Loucy (cell line): ENCODE measurements at regions not wholly inside any gene's neighbourhood (a gene's known extent, or its start where the extent isn't known, plus 50 kb on each side); places are given as distances from the start of the nearest gene placed in this dataset.

Source experiments
- H2AFZ ChIP-seq: fragments of 200-600 bp; sonication (generic); 2 replicates; pipeline ENCODE4 v1.6.0; 2016; ENCODE audit warnings: antibody characterized with exemption, mild to moderate bottlenecking, low read length, moderate library complexity
- H3F3A ChIP-seq: fragments of 200-600 bp; 2 replicates; pipeline ENCODE4 v1.6.0; 2016; ENCODE audit warnings: antibody characterized with exemption, low read depth, mild to moderate bottlenecking
- H3K27me3 ChIP-seq: fragments of 200-600 bp; sonication (generic); 2 replicates; pipeline ENCODE4 v1.6.1; 2014; ENCODE audit warnings: low read length, mild to moderate bottlenecking; ENCODE audit not compliant: insufficient read depth, poor library complexity, severe bottlenecking
- H3K36me3 ChIP-seq: fragments of 200-600 bp; sonication (generic); 2 replicates; pipeline ENCODE4 v1.6.1; 2016; ENCODE audit warnings: low read length; ENCODE audit not compliant: insufficient read depth
- H3K4me1 ChIP-seq: fragments of 200-600 bp; sonication (generic); 2 replicates; pipeline ENCODE4 v1.5.1; 2014; ENCODE audit warnings: low read length, mild to moderate bottlenecking; ENCODE audit not compliant: insufficient read depth, poor library complexity, severe bottlenecking
- H3K4me2 ChIP-seq: fragments of 200-600 bp; sonication (generic); 2 replicates; pipeline ENCODE4 v1.6.0; 2014; ENCODE audit warnings: antibody characterized with exemption, low read length, low read depth, mild to moderate bottlenecking; ENCODE audit not compliant: poor library complexity, severe bottlenecking
- H3K4me3 ChIP-seq: fragments of 200-600 bp; sonication (generic); 2 replicates; pipeline ENCODE4 v1.5.1; 2014; ENCODE audit warnings: low read length, mild to moderate bottlenecking, mixed read lengths; ENCODE audit not compliant: poor library complexity, severe bottlenecking
- H3K79me2 ChIP-seq: fragments of 200-600 bp; sonication (generic); 2 replicates; pipeline ENCODE4 v1.6.1; 2014; ENCODE audit warnings: low read length; ENCODE audit not compliant: insufficient read depth
- H3K9ac ChIP-seq: fragments of 200-600 bp; sonication (generic); 2 replicates; pipeline ENCODE4 v1.6.0; 2014; ENCODE audit warnings: mild to moderate bottlenecking, low read depth, low read length, moderate library complexity; ENCODE audit not compliant: poor library complexity, severe bottlenecking
- H3K9me2 ChIP-seq: fragments of 200-600 bp; sonication (generic); replicated peaks from 2 replicates; pipeline ENCODE4 v1.6.1; 2016; ENCODE audit warnings: low read depth, low read length, mixed read lengths
- H3K9me3 ChIP-seq: fragments of 200-600 bp; sonication (generic); 2 replicates; pipeline ENCODE4 v1.6.1; 2014; ENCODE audit warnings: mild to moderate bottlenecking, antibody characterized with exemption, low read length, low read depth; ENCODE audit not compliant: insufficient read depth
- H4K20me1 ChIP-seq: fragments of 200-600 bp; sonication (generic); 2 replicates; pipeline ENCODE4 v1.6.0; 2014; ENCODE audit warnings: antibody characterized with exemption, low read length, mild to moderate bottlenecking; ENCODE audit not compliant: insufficient read depth, poor library complexity, severe bottlenecking
- EZH2phosphoT487 ChIP-seq: fragments of 200-600 bp; IDR thresholded peaks from 2 replicates; pipeline ENCODE4 v1.6.1; 2018; ENCODE audit warnings: antibody characterized with exemption, mild to moderate bottlenecking, moderate library complexity, borderline replicate concordance
- TF ChIP-seq, protein P1 (sequence below): fragments of 200-600 bp; sonication (generic); conservative IDR thresholded peaks from 2 replicates; pipeline ENCODE4 v1.5.1; 2014; ENCODE audit warnings: mild to moderate bottlenecking, antibody characterized with exemption, low read length

DNA sequence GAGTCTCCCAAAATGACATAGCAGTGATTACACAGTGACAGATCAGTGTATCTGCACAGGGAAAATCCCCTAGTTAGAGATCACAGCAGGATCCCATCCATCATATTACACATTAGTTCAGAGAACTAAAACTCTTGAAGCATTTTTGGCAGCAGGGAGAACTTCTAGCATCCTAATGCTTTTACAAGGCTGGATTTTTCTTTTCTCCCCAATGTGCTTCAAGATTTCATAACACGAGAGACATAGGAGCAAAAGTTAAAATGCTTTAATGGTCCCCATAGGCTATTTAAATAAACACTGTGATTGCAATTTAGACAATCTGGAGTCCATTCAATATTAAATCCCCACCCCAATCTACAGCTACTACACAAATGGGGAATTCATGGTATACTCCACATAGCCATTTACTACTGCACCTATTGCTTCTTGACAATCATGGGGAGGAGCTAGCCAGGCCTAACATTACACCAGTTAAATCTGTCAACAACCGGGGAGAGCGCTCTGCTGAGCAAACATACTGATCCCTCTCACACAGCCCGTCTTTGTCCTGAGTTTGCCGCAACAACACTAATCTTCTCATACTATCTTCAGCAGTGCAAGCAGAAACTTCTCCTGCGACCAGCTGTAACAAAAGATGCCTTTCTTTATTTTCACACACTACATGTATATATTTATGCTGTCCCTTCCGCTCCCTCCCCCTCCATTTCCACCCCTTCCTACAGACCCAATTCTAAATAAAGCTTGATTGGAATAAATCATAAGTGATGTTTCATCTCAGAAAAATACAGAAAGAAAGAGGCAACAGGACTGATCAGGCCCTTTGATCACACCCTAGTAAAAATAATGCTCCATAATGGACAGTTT, 120.3 kb upstream of the SOX5 start:
- Histone ChIP-seq H3K36me3 (no peaks in the 10 kb centered on the region), H3K9me3 (no peaks in the 10 kb centered on the region), H3K27me3 (no peaks in the 10 kb centered on the region), H3K4me3 (no peak overlapping the region), H3K9ac (no peak overlapping the region), H3F3A (no peaks in the 10 kb centered on the region; the same call in 1 of the 2 replicates), H3K4me1 (no peaks in the 10 kb centered on the region), H3K4me2 (no peak overlapping the region), H2AFZ (no peak overlapping the region), H3K79me2 (no peaks in the 10 kb centered on the region), H3K9me2 (no peaks in the 10 kb centered on the region), H4K20me1 (no peaks in the 10 kb centered on the region)
- TF ChIP-seq EZH2phosphoT487: no peak
- TF ChIP-seq, protein P1, sequence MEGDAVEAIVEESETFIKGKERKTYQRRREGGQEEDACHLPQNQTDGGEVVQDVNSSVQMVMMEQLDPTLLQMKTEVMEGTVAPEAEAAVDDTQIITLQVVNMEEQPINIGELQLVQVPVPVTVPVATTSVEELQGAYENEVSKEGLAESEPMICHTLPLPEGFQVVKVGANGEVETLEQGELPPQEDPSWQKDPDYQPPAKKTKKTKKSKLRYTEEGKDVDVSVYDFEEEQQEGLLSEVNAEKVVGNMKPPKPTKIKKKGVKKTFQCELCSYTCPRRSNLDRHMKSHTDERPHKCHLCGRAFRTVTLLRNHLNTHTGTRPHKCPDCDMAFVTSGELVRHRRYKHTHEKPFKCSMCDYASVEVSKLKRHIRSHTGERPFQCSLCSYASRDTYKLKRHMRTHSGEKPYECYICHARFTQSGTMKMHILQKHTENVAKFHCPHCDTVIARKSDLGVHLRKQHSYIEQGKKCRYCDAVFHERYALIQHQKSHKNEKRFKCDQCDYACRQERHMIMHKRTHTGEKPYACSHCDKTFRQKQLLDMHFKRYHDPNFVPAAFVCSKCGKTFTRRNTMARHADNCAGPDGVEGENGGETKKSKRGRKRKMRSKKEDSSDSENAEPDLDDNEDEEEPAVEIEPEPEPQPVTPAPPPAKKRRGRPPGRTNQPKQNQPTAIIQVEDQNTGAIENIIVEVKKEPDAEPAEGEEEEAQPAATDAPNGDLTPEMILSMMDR: no peak

DNA sequence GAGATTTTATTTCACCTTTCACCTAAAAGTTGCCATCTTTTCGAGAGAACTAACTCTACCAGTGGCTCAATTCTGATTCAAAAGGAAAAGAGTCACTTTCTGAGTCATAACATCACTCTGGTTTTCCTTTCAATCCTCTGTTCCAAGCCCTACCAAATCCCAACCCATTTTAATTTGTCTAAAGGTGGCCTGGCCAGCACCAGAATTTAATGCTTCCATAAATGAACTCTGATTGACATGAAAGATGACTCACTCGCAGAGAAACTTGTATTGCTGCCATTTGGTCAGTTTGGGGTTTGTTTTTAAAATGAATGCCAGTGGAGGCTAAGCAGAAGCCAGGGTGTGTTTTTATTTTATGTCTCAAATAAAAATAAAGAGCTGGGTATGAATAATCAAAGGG, 117.4 kb upstream of the SOX5 start:
- no peaks in the 10 kb centered on the region for H3K4me1 ChIP-seq
- no peak overlapping the region for H2AFZ ChIP-seq
- no peaks in the 10 kb centered on the region for H3K9me2 ChIP-seq
- no peak overlapping the region for H3K4me3 ChIP-seq
- no peaks in the 10 kb centered on the region for H3K27me3 ChIP-seq
- no peaks in the 10 kb centered on the region for H3K9me3 ChIP-seq
- no peak for TF ChIP-seq EZH2phosphoT487
- TF ChIP-seq, protein P1: no peak
- no peaks in the 10 kb centered on the region for H3K36me3 ChIP-seq
- H3K9ac ChIP-seq: no peak overlapping the region
- H3K4me2 ChIP-seq: no peak overlapping the region
- no peaks in the 10 kb centered on the region for H4K20me1 ChIP-seq
- H3F3A ChIP-seq: no peaks in the 10 kb centered on the region; the same call in 1 of the 2 replicates
- no peaks in the 10 kb centered on the region for H3K79me2 ChIP-seq

DNA sequence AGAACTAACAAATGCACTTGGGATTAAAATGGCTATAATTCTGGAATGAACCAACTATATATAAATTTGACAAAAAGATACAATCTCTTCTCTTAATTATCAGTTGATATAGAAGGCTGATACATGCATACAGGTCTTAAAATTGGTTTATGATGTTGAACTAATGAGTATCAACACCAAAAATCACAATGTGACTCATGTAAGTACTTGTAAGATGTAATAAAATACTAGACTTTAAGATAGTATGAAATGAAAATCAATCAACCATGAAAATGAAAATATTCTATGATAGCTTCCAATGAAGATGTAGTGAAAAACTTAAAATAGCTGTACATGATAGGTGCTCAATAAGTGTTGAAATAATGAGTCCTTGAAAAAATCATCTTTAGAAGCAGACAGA, 116.6 kb upstream of the SOX5 start:
- TF ChIP-seq, protein P1: no peak
- no peak for TF ChIP-seq EZH2phosphoT487
- no peaks in the 10 kb centered on the region for H3K27me3 ChIP-seq

More for the DNA sequence above, 116.6 kb upstream of the SOX5 start:
- Histone ChIP-seq H3F3A (no peaks in the 10 kb centered on the region; the same call in 1 of the 2 replicates), H3K9me2 (no peaks in the 10 kb centered on the region), H3K4me3 (no peak overlapping the region), H3K9ac (no peak overlapping the region), H3K4me1 (no peaks in the 10 kb centered on the region), H3K4me2 (no peak overlapping the region), H2AFZ (no peak overlapping the region), H3K79me2 (no peaks in the 10 kb centered on the region), H3K36me3 (no peaks in the 10 kb centered on the region), H3K9me3 (no peaks in the 10 kb centered on the region), H4K20me1 (no peaks in the 10 kb centered on the region)
